Calu3 (cell line): ENCODE measurements at regions not wholly inside any gene's neighbourhood (a gene's known extent, or its start where the extent isn't known, plus 50 kb on each side); places are given as distances from the start of the nearest gene placed in this dataset.

ENCODE experiments used
- BruUV-seq: library from RNA; stranded (reverse); fragments of 400-500 nt; replicated peaks from 2 replicates; lab custom pipeline; 2021; lab: Mats Ljungman, UMichigan
- CTCF ChIA-PET: fragments of 300-600 bp; sonication (Branson Sonifier 250); formaldehyde crosslinking; loops from one replicate; lab custom pipeline; 2022; ENCODE audit warnings: antibody characterized with exemption; lab: Charles Lee
- DNase-seq: peaks from one replicate; pipeline ENCODE4 v3.0.0; 2022
- H3K27ac Mint-ChIP-seq: one replicate; pipeline ENCODE4 v1.8.0; 2022; ENCODE audit warnings: mixed read lengths; ENCODE audit not compliant: unreplicated experiment
- H3K27me3 Mint-ChIP-seq: one replicate; pipeline ENCODE4 v1.8.0; 2022; ENCODE audit warnings: mixed read lengths; ENCODE audit not compliant: unreplicated experiment
- H3K36me3 Mint-ChIP-seq: one replicate; pipeline ENCODE4 v1.8.0; 2022; ENCODE audit warnings: mild to moderate bottlenecking, moderate library complexity, mixed read lengths; ENCODE audit not compliant: insufficient read depth, unreplicated experiment
- H3K4me1 Mint-ChIP-seq: one replicate; pipeline ENCODE4 v1.8.0; 2022; ENCODE audit warnings: mild to moderate bottlenecking, low read depth, mixed read lengths; ENCODE audit not compliant: unreplicated experiment
- H3K4me3 Mint-ChIP-seq: one replicate; pipeline ENCODE4 v1.8.0; 2022; ENCODE audit warnings: mild to moderate bottlenecking, low read depth, moderate library complexity, mixed read lengths; ENCODE audit not compliant: unreplicated experiment
- H3K9me3 Mint-ChIP-seq: one replicate; pipeline ENCODE4 v1.8.0; 2022; ENCODE audit warnings: low read depth, mixed read lengths; ENCODE audit not compliant: unreplicated experiment
- CTCF ChIP-seq: fragments of 200-600 bp; IDR thresholded peaks from one replicate; pipeline ENCODE4 v1.8.0; 2022; ENCODE audit warnings: antibody characterized with exemption; ENCODE audit not compliant: unreplicated experiment
- intact Hi-C: fragments of 100-400 bp; cut with micrococcal nuclease; formaldehyde crosslinking; loops from one replicate; pipeline ENCODE4 v1.10.0; 2022; ENCODE audit not compliant: unreplicated experiment

GRCh38 chr9:2495221-2496005 lies 126.2 kb upstream of the VLDLR start:
- H3K9me3 Mint-ChIP-seq: no peaks in the 10 kb centered on the region
- no peaks in the 10 kb centered on the region for H3K36me3 Mint-ChIP-seq
- no peak for TF ChIP-seq CTCF
- BruUV-seq: no TSS peak
- no peaks in the 10 kb centered on the region for H3K4me1 Mint-ChIP-seq
- no peak overlapping the region for H3K27ac Mint-ChIP-seq
- DNase-seq: no peak
- intact Hi-C loops: no loop called here
- H3K27me3 Mint-ChIP-seq: no peaks in the 10 kb centered on the region
- no peak overlapping the region for H3K4me3 Mint-ChIP-seq
- CTCF ChIA-PET: no interaction called here

GRCh38 chr9:2496169-2496568 lies 125.4 kb upstream of the VLDLR start:
- CTCF ChIA-PET: no interaction called here

GRCh38 chr9:2496934-2497333 lies 124.7 kb upstream of the VLDLR start:
- CTCF ChIA-PET: no interaction called here
- Mint-ChIP-seq H3K27me3 (no peaks in the 10 kb centered on the region), H3K36me3 (no peaks in the 10 kb centered on the region), H3K9me3 (no peaks in the 10 kb centered on the region), H3K27ac (no peak overlapping the region), H3K4me3 (no peak overlapping the region), H3K4me1 (no peaks in the 10 kb centered on the region)
- BruUV-seq: no TSS peak
- intact Hi-C loops: no loop called here
- no peak for DNase-seq
- no peak for TF ChIP-seq CTCF

More at GRCh38 chr9:2496169-2496568, 125.4 kb upstream of the VLDLR start:
- H3K9me3 Mint-ChIP-seq: no peaks in the 10 kb centered on the region
- no TSS peak for BruUV-seq
- H3K4me3 Mint-ChIP-seq: no peak overlapping the region
- TF ChIP-seq CTCF: no peak
- no peak for DNase-seq
- intact Hi-C loops: no loop called here
- no peaks in the 10 kb centered on the region for H3K27me3 Mint-ChIP-seq
- H3K4me1 Mint-ChIP-seq: no peaks in the 10 kb centered on the region
- no peaks in the 10 kb centered on the region for H3K36me3 Mint-ChIP-seq
- no peak overlapping the region for H3K27ac Mint-ChIP-seq

GRCh38 chr9:2497666-2498400 lies 123.8 kb upstream of the VLDLR start:
- CTCF ChIA-PET: no interaction called here
- no peak for TF ChIP-seq CTCF
- Mint-ChIP-seq H3K36me3 (no peaks in the 10 kb centered on the region), H3K4me3 (no peak overlapping the region), H3K27ac (no peak overlapping the region), H3K27me3 (no peaks in the 10 kb centered on the region), H3K9me3 (no peaks in the 10 kb centered on the region), H3K4me1 (no peaks in the 10 kb centered on the region)
- DNase-seq: no peak
- BruUV-seq: no TSS peak
- intact Hi-C loops: no loop called here
